GM21423 (cell line): ENCODE measurements at regions not wholly inside any gene's neighbourhood (a gene's known extent, or its start where the extent isn't known, plus 50 kb on each side); places are given as distances from the start of the nearest gene placed in this dataset.
A peak's percentile ranks its signal among the peaks of the same experiment; 100 is the strongest.

ENCODE experiments used
- ATAC-seq: cut with Tn5 transposase; IDR thresholded peaks from one replicate; pipeline ENCODE4 v1.9.1; 2021; ENCODE audit warnings: mild to moderate bottlenecking, moderate library complexity; ENCODE audit not compliant: unreplicated experiment

DNA sequence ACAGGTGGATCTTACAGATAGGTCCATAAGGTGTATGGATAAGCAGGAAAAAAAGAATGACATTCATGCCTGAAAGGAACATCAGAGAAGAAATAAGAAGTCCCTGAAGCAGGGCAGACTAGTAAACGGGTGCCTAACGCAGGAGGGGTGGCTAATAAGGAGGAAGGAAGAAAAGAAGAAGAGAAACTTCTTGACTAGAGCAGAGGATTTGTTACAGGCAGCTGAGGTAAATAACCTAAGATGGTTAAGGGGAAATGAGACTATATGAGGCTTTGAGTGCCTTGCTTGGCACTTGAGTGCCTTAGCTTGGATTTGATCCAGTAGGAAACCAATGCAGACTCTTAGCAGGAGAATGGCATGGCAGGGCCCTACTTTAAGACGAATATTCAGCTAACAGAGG, 313.5 kb upstream of the PDE4D start:
- peak; percentile 95 for ATAC-seq

DNA sequence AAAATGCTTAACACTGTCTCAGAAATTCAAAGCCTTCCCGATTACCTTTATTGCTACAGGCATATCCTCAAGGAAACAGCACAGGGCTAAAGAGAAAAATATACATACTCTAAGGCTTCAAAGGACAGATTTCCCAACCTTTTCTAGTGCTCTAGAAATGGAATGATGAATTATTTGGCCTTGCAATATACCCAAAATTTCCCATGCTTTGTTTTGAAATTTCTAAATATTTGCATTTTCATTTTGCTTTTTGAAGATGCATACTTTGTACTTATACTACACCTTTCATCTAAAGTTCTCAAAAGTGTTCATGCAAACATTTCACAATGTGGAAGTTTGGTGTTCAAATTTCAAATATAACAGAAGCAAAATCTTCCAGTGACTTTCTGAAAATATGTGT, 312.7 kb upstream of the PDE4D start:
- no peak for ATAC-seq

- no peak for ATAC-seq
Observed at GRCh38 chr5:60205071-60205470, 311.5 kb upstream of the PDE4D start.

- ATAC-seq, result no peak
Observed at GRCh38 chr5:60196385-60197113, 303.0 kb upstream of the PDE4D start.

- ATAC-seq, result no peak
Observed at GRCh38 chr5:60195551-60195950, 302.0 kb upstream of the PDE4D start.

DNA sequence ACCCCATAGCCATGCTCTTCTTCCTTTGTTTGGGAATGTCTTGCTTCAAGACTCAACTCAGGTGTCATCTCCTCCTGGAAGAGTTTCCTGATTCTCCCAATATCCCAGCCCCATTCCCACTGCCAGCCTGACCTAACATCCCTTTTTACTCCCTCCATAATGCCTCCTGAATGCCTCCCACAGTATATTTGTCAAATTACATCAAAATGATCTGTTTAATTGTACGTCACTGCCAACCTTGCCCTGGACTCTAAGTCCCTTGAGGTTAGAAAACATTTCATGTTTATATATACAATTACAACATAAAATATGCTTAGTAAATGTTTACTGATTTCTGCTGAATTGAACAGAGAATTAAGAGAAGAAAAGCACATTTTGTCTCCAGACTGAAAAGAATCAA, 301.6 kb upstream of the PDE4D start:
- ATAC-seq, result no peak

GRCh38 chr5:60185231-60186099, 291.9 kb upstream of the PDE4D start:
- ATAC-seq, result no peak

GRCh38 chr5:60184606-60185005, 291.1 kb upstream of the PDE4D start:
- no peak for ATAC-seq

GRCh38 chr5:60183881-60184280, 290.4 kb upstream of the PDE4D start:
- peak; percentile 75 for ATAC-seq

DNA sequence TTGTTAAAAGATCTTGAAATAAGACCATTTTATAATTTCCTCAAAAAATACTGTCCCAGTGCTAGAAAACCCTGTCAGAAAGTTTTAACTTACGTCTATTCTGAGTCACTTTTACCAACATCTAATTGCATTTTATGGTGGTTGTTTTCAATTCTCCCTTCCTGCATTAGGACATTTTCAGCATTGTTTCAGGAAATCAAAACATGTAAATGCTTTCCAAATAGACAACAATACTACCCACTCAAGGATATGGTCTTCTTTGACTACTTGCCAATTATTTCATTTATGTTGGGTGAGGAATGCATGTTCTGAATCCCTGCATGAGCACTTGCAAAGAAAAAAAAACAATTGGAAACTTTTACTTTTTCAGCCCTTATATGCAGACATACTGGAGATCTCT, 284.6 kb upstream of the PDE4D start:
- no peak for ATAC-seq

DNA sequence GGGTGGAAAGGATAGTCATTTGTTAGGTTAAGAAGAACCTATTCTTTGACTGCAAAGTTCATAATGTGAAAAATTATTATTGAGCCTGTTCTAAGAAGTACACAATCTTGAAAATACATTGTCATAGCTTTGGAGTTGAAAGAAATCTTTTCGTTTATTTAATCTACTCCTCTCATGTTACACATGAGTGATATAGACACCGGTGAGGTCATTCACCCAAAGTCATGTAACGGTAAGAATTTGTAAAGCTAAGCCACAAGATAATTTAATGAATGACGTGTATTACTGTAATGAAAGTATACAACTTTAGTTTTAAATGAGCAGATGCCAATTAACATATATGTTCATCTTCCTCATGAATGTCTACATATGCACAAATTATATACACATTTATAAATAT, 284.1 kb upstream of the PDE4D start:
- ATAC-seq, result no peak

GRCh38 chr5:60173667-60174066, 280.1 kb upstream of the PDE4D start:
- ATAC-seq, result no peak

DNA sequence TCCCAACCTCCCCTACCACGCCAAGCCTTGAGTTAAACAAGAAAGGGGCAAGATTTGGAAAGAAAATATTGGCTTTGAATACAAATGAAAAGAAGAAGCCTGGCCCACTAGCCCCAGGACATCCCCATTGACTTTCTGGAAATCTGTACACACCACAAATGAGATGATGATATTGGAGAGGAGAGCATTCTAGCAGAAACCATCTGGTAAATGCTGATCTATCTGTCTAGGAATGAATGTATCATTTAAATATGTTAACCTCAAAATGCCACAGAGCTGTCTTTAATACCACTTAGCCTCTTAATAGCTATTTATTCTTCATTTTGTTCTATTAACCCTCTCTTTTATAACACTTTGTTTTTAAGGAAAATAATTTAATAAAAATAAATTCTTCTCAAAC, 270.2 kb upstream of the PDE4D start:
- no peak for ATAC-seq

DNA sequence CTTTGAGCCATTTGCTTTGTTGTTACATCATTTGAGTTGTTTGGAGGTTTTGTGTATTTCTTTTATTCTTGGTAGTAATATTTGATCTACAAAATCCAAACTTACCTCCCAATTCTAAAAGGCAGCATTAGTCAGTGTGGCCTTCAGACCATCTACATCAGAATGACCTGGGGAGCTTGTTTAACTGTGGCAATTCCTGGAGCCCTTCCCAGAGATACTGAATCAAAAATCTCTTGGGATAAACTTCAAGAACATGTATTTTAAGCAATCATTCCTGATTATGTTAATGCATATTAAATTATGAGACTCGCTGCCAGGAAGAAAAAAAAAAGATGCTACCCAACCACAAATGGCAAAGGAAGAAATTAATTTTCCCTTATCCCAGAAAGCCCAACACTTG, 268.9 kb upstream of the PDE4D start:
- no peak for ATAC-seq

GRCh38 chr5:60161340-60161934, 267.9 kb upstream of the PDE4D start:
- ATAC-seq, result peak; percentile 77

DNA sequence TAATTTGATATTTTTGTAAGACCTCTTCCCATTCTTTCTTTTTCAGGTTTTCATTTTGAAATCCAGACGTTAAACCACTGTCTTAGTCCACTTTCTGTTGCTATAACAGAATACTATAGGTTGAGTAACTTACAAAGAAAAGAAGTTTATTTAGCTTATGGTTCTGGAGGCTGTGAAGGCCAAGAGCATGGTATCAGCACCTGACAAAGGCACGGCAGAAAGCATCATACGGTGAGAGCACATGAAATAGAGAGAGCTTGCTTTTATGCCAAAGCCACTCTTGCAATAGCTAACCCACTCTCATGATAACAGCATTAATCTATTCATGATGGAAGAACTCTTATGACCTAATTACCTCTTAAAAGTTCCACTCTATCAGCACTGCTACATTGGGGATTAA, 255.6 kb upstream of the PDE4D start:
- ATAC-seq, result no peak

GRCh38 chr5:60148366-60148765, 254.8 kb upstream of the PDE4D start:
- no peak for ATAC-seq

- ATAC-seq, result no peak
Observed at GRCh38 chr5:60147791-60148190, 254.3 kb upstream of the PDE4D start.

DNA sequence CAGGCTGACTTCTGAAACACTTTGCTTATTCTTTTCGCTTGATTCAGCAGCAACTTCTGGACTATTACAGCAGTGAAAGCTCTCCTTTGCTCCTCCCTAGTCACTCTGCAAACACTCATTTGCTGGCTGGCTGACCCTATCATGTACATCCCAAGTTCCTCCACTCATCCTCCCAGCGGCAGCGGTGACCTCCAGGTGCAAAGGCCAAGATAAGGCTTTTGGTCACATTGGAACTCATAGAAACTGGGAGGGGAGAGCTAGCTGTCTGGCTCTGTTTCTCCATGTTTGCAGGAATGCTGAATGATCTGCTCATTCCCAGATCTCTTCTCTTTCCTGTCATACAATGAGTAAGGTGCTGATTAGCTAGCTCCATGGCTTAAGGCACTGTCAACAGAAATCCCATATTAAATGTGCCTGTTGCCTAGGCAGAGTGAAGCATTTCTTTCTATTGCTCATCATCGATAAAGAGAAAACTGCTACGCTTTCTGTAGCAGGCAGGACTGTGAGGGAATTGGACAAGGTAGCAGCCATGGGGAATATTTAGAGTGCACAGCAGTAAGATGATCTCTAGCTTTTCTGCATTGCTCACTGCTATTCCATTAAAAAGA, 250.5 kb upstream of the PDE4D start:
- ATAC-seq, result no peak

DNA sequence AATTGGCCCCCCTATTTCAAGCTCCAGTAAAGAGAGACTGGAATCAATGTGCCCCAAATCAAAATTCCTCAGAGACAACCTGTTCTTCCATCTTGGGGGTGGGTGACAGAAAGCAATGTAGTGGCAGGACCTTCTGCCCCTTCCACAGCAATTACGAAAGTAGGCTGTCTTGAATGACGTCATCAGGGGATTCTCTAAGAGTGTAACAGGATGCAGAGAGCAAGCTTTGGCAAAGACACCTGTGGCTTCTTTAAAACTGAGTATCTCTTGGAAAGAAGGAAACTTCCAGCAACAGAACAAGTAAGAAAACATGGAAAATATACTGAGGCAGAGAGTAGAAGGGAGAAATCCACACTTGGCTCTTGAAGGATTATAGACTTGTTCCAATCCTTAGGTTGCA, 247.6 kb upstream of the PDE4D start:
- ATAC-seq, result no peak

GRCh38 chr5:60136841-60137240, 243.3 kb upstream of the PDE4D start:
- ATAC-seq, result no peak

DNA sequence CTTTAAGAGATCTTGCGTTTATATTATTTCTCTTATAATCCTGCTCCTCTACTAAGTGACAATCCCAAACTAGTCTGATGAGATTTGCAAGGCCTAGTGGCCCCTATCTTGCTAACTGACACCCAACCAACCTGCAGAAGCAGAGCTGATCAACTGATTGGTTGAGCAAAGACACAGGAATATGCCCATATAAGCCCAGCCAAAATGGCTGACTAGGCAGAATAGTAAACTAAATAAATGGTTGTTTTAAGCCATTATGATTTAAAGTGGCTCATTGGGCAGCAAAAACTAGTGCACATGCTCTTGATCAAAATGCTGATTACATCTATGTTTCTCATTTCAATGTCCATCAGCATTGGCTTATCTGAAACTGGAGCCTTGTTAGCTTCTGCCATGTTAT, 238.0 kb upstream of the PDE4D start:
- ATAC-seq, result no peak
